BE2C (cell line): ENCODE measurements at regions not wholly inside any gene's neighbourhood (a gene's known extent, or its start where the extent isn't known, plus 50 kb on each side); places are given as distances from the start of the nearest gene placed in this dataset.

ENCODE experiments used
- DNase-seq: peaks from one replicate; pipeline ENCODE4 v3.0.0-alpha.2; 2020
- H3K27me3 ChIP-seq: fragments of 250-450 bp; sonication (Bioruptor Pico); 2 replicates; pipeline ENCODE4 v1.5.1; 2020; ENCODE audit warnings: mild to moderate bottlenecking
- H3K36me3 ChIP-seq: fragments of 250-450 bp; sonication (Bioruptor Pico); 2 replicates; pipeline ENCODE4 v1.5.1; 2020; ENCODE audit warnings: mild to moderate bottlenecking
- H3K4me1 ChIP-seq: fragments of 250-450 bp; sonication (Bioruptor Pico); 2 replicates; pipeline ENCODE4 v1.5.1; 2020
- H3K4me3 ChIP-seq: 2 replicates; pipeline ENCODE4 v1.5.1; 2011; ENCODE audit warnings: low read depth, low read length
- H3K9me3 ChIP-seq: fragments of 250-450 bp; sonication (Bioruptor Pico); 2 replicates; pipeline ENCODE4 v1.5.1; 2020
- CTCF ChIP-seq: IDR thresholded peaks from 2 replicates; pipeline ENCODE4 v1.5.1; 2012; ENCODE audit warnings: mild to moderate bottlenecking, low read depth, low read length

- Histone ChIP-seq H3K4me3 (no peak overlapping the region), H3K9me3 (peaks cover 2% of the 10 kb centered on the region; the same call in 1 of the 2 replicates), H3K27me3 (no peaks in the 10 kb centered on the region), H3K4me1 (peaks cover 3% of the 10 kb centered on the region; the same call in 1 of the 2 replicates), H3K36me3 (no peaks in the 10 kb centered on the region)
- no peak for TF ChIP-seq CTCF
- DNase-seq: no peak
These were observed 934.7 kb downstream of the PLA2G4A start for GRCh38 chr1:187763465-187763864.

- peaks cover 3% of the 10 kb centered on the region; the same call in 1 of the 2 replicates for H3K4me1 ChIP-seq
- H3K36me3 ChIP-seq: no peaks in the 10 kb centered on the region
- H3K27me3 ChIP-seq: no peaks in the 10 kb centered on the region
- no peak overlapping the region for H3K4me3 ChIP-seq
- TF ChIP-seq CTCF: no peak
- DNase-seq: no peak
- H3K9me3 ChIP-seq: peaks cover 2% of the 10 kb centered on the region; the same call in 1 of the 2 replicates
These were observed 935.2 kb downstream of the PLA2G4A start for GRCh38 chr1:187763976-187764375.

GRCh38 chr1:187771396-187771795, 942.6 kb downstream of the PLA2G4A start:
- Histone ChIP-seq H3K9me3 (no peaks in the 10 kb centered on the region), H3K4me3 (no peak overlapping the region), H3K27me3 (no peaks in the 10 kb centered on the region), H3K36me3 (no peaks in the 10 kb centered on the region), H3K4me1 (no peaks in the 10 kb centered on the region; the same call in 1 of the 2 replicates)
- no peak for DNase-seq
- no peak for TF ChIP-seq CTCF

- no peaks in the 10 kb centered on the region for H3K9me3 ChIP-seq
- H3K27me3 ChIP-seq: no peaks in the 10 kb centered on the region
- H3K4me3 ChIP-seq: no peak overlapping the region
- H3K4me1 ChIP-seq: no peaks in the 10 kb centered on the region; the same call in 1 of the 2 replicates
- H3K36me3 ChIP-seq: no peaks in the 10 kb centered on the region
- TF ChIP-seq CTCF: no peak
- no peak for DNase-seq
These were observed 944.4 kb downstream of the PLA2G4A start for GRCh38 chr1:187773168-187773567.

DNA sequence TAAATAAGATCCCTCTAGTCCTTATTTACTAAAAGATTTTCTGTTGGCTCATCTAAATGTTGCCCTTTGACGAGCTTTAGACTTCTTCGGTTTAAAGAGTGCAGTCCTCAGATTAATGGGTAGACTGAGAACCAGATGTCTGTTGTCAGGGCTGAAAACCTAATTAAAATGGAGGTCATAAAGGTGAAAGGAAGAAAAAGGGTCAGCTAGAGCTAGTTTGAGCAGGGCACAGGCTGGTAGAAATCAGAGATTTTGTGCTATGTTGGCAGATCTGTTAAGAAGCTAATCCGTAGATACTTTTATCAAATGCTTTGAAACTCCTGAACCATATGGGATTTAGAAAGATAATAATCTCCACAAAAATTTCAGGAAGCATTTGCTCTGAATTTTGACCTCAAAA, 959.0 kb downstream of the PLA2G4A start:
- no peaks in the 10 kb centered on the region for H3K36me3 ChIP-seq
- TF ChIP-seq CTCF: no peak
- H3K9me3 ChIP-seq: 0 out of 2 replicates have a peak, but pooled peaks cover 2% of the 10 kb centered on the region
- H3K4me3 ChIP-seq: no peak overlapping the region
- no peaks in the 10 kb centered on the region for H3K4me1 ChIP-seq
- H3K27me3 ChIP-seq: no peaks in the 10 kb centered on the region
- DNase-seq: no peak

DNA sequence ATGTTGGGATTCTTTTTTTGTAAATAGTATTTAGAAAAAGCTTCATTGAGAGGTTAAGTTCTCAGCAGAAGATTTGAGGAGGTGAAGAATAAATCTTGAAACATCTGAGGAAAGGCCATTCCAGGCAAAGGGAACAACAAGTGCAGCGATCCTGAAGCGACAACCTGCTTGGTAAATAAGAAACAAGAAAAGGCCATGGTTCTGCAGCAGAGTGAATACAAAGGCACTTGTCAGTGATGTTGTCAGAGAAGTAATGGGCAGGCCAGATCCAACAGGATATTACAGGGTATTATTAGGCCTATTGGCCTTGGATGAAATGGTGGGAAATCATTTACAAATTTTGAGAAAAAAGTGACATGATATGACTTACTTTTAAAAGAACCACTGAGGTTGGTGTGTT, 960.0 kb downstream of the PLA2G4A start:
- no peak for DNase-seq
- Histone ChIP-seq H3K27me3 (no peaks in the 10 kb centered on the region), H3K36me3 (no peaks in the 10 kb centered on the region), H3K4me1 (no peaks in the 10 kb centered on the region), H3K4me3 (no peak overlapping the region), H3K9me3 (no peaks in the 10 kb centered on the region)
- TF ChIP-seq CTCF: no peak
